ENCODE measurements at regions not wholly inside any gene's neighbourhood (a gene's known extent, or its start where the extent isn't known, plus 50 kb on each side); places are given as distances from the start of the nearest gene placed in this dataset.

- DNase-seq (ENCODE audit: low read depth) = no peak
- no peak for TF ChIP-seq CTCF (IDR thresholded peaks at IDR 0.05; ENCODE audit: control insufficient read depth, extremely low read depth, insufficient read depth)
- H3K4me3 ChIP-seq (ENCODE audit: low read depth, low read length) = no peak overlapping the region
These were observed 1953.4 kb upstream of the LRRTM1 start for GRCh38 chr2:82257796-82258555.

GRCh38 chr2:82256983-82257632 lies 1952.6 kb upstream of the LRRTM1 start:
- no peak overlapping the region for H3K4me3 ChIP-seq (ENCODE audit: low read depth, low read length)
- no peak for TF ChIP-seq CTCF (IDR thresholded peaks at IDR 0.05; ENCODE audit: control insufficient read depth, extremely low read depth, insufficient read depth)
- no peak for DNase-seq (ENCODE audit: low read depth)

DNA sequence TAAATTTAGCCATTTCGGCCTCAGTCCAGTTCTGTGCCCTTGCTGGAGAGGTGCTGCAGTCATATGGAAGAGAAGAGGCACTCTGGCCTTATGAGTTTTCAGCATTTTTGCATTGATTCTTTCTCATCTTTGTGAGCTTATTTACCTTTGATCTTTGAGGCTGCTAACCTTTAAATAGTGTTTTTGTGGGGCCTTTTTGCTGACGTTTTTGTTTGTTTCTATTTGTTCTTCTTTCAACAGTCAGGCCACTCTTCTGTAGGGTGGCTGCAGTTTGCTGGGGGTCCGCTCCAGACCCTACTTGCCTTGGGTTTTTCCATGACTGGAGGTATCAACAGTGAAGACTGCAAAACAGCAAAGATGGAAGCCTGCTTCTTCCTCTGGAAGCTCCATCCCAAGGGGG lies 1951.7 kb upstream of the LRRTM1 start:
- TF ChIP-seq CTCF (IDR thresholded peaks at IDR 0.05; ENCODE audit: control insufficient read depth, extremely low read depth, insufficient read depth) = no peak
- no peak overlapping the region for H3K4me3 ChIP-seq (ENCODE audit: low read depth, low read length)

DNA sequence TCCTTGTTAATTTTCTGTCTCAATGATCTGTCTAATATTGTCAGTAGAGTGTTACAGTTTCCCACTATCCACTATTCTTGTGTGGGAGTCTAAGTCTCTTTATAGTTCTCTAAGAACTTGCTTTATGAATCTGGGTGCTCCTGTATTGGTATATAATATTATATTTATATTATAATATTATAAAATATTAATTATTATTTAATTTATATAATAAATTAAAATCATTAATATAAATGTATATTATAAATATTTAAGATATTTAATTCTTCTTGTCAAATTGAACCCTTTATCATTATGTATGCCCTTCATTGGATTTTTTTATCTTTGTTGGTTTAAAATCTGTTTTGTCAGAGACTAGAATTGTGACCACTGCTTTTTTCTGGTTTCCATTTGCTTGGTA lies 1950.2 kb upstream of the LRRTM1 start:
- no peak for TF ChIP-seq CTCF (IDR thresholded peaks at IDR 0.05; ENCODE audit: control insufficient read depth, extremely low read depth, insufficient read depth)
- DNase-seq (ENCODE audit: low read depth) = no peak
- no peak overlapping the region for H3K4me3 ChIP-seq (ENCODE audit: low read depth, low read length)

More for the DNA sequence above, 1951.7 kb upstream of the LRRTM1 start:
- DNase-seq (ENCODE audit: low read depth) = no peak

DNA sequence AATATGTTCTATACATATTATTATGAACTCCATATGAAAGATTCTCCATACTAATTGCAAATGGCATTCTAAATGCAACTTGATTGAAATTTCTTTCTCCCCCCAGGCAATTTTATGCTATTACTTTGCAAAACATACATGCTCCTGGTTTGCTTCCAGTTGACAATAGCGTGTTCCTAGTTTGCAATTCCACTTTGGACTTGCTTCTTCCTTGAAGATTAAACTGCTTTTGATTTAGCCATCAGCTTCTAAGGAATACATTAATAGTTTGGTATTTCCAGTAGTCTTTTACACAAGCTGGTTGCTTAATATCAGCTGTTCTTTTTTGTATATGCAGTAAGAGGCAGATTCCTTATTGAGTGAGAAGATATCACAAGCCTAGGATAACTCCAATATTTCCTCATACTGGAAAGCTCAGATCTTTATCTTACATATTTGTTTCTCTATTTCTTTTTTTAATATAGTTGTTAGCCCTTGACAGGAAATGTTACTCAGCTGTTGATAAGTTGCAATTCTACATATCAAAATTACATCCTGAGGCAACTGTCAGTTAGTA lies 1941.7 kb upstream of the LRRTM1 start:
- DNase-seq (ENCODE audit: low read depth) = no peak
- no peak for TF ChIP-seq CTCF (IDR thresholded peaks at IDR 0.05; ENCODE audit: control insufficient read depth, extremely low read depth, insufficient read depth)
- H3K4me3 ChIP-seq (ENCODE audit: low read depth, low read length) = no peak overlapping the region

DNA sequence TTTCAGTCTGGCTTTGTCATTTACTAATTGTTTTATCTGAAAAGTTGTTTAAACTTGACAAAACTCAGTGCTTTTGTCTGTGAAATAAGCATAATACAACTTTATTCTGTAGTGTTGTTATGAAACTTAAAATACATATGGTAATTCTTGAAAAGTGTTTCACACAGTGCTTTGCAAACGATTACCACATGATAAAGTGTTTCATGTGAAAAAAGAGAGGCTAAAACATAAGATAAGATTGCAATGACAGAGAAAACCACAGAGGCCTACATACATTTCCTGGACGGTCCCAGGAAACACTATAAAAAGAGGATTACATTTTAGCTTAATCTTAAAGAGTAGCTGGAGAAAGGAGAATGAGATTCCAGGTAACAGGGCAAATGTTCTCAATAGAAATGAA lies 1934.6 kb upstream of the LRRTM1 start:
- H3K4me3 ChIP-seq (ENCODE audit: low read depth, low read length) = no peak overlapping the region
- TF ChIP-seq CTCF (IDR thresholded peaks at IDR 0.05; ENCODE audit: control insufficient read depth, extremely low read depth, insufficient read depth) = no peak
- DNase-seq (ENCODE audit: low read depth) = no peak
